Left kidney (tissue), 1 donor: ENCODE measurements at regions not wholly inside any gene's neighbourhood (a gene's known extent, or its start where the extent isn't known, plus 50 kb on each side); places are given as distances from the start of the nearest gene placed in this dataset.

Source experiments
- DNase-seq: peaks from one replicate; pipeline ENCODE4 v3.0.0-alpha.2; 2013

GRCh38 chr14:98844456-98844855 lies 427.5 kb downstream of the BCL11B start:
- no peak for DNase-seq

- no peak for DNase-seq
These were observed 424.2 kb downstream of the BCL11B start for GRCh38 chr14:98847521-98848468.

GRCh38 chr14:98853063-98853729 lies 418.8 kb downstream of the BCL11B start:
- no peak for DNase-seq

- DNase-seq, result no peak
These were observed 415.9 kb downstream of the BCL11B start for GRCh38 chr14:98855926-98856715.

GRCh38 chr14:98858158-98858557 lies 413.8 kb downstream of the BCL11B start:
- DNase-seq, result no peak

- no peak for DNase-seq
These were observed 413.4 kb downstream of the BCL11B start for GRCh38 chr14:98858561-98858960.

- DNase-seq, result no peak
These were observed 412.7 kb downstream of the BCL11B start for GRCh38 chr14:98859301-98859700.

GRCh38 chr14:98864211-98864610 lies 407.8 kb downstream of the BCL11B start:
- DNase-seq, result no peak

- no peak for DNase-seq
These were observed 404.9 kb downstream of the BCL11B start for GRCh38 chr14:98867146-98867545.

GRCh38 chr14:98867726-98868125 lies 404.3 kb downstream of the BCL11B start:
- no peak for DNase-seq

- no peak for DNase-seq
These were observed 403.1 kb downstream of the BCL11B start for GRCh38 chr14:98868866-98869265.

- DNase-seq, result no peak
These were observed 400.2 kb downstream of the BCL11B start for GRCh38 chr14:98871796-98872195.

- DNase-seq, result no peak
These were observed 394.9 kb downstream of the BCL11B start for GRCh38 chr14:98877065-98877464.

- no peak for DNase-seq
These were observed 393.7 kb downstream of the BCL11B start for GRCh38 chr14:98878282-98878681.

GRCh38 chr14:98886982-98887381 lies 385.0 kb downstream of the BCL11B start:
- DNase-seq, result no peak

- DNase-seq, result no peak
These were observed 383.7 kb downstream of the BCL11B start for GRCh38 chr14:98888281-98888680.

GRCh38 chr14:98888927-98889835 lies 382.8 kb downstream of the BCL11B start:
- no peak for DNase-seq

- no peak for DNase-seq
These were observed 382.2 kb downstream of the BCL11B start for GRCh38 chr14:98889836-98890185.

- no peak for DNase-seq
These were observed 381.2 kb downstream of the BCL11B start for GRCh38 chr14:98890556-98891340.

GRCh38 chr14:98893675-98894074 lies 378.3 kb downstream of the BCL11B start:
- DNase-seq, result no peak

GRCh38 chr14:98894600-98894999 lies 377.4 kb downstream of the BCL11B start:
- DNase-seq, result no peak
